Panc1 (cell line): ENCODE measurements at regions not wholly inside any gene's neighbourhood (a gene's known extent, or its start where the extent isn't known, plus 50 kb on each side); places are given as distances from the start of the nearest gene placed in this dataset.

ENCODE experiments used
- ATAC-seq: fragments of 200-7000 bp; cut with Tn5 transposase; 2 replicates; pipeline ENCODE4 v1.9.1; 2020; ENCODE audit warnings: mild to moderate bottlenecking, moderate library complexity
- BruUV-seq: library from RNA; stranded (reverse); fragments of 400-500 nt; replicated peaks from 2 replicates; lab custom pipeline; 2021; lab: Mats Ljungman, UMichigan
- CTCF ChIA-PET: fragments of 300-600 bp; sonication (Branson Sonifier 250); formaldehyde crosslinking; loops from one replicate; lab custom pipeline; 2022; ENCODE audit warnings: antibody characterized with exemption; lab: Charles Lee
- POLR2A ChIA-PET: fragments of 300-600 bp; sonication (Branson Sonifier 250); formaldehyde crosslinking; loops from one replicate; lab custom pipeline; 2022; ENCODE audit warnings: antibody characterized with exemption; lab: Charles Lee
- DNase-seq: peaks from one replicate; pipeline ENCODE4 v3.0.0-alpha.2; 2010; ENCODE audit warnings: low read depth, low spot score
- H3K27ac ChIP-seq: 2 replicates; pipeline ENCODE4 v1.5.1; 2011; ENCODE audit warnings: mild to moderate bottlenecking, low read length, inconsistent platforms
- H3K27me3 ChIP-seq: fragments of 200-500 bp; sonication (Bioruptor generic); 2 replicates; pipeline ENCODE4 v1.6.0; 2014; ENCODE audit warnings: low read length, inconsistent platforms; ENCODE audit not compliant: control insufficient read depth, insufficient read depth
- H3K36me3 ChIP-seq: fragments of 200-500 bp; sonication (Bioruptor generic); 2 replicates; pipeline ENCODE4 v1.5.1; 2014; ENCODE audit warnings: inconsistent platforms, mild to moderate bottlenecking, low read length, moderate library complexity; ENCODE audit not compliant: control insufficient read depth, insufficient read depth
- H3K4me1 ChIP-seq: 2 replicates; pipeline ENCODE4 v1.5.1; 2011; ENCODE audit warnings: inconsistent platforms, mild to moderate bottlenecking, low read length, moderate library complexity; ENCODE audit not compliant: control insufficient read depth, insufficient read depth
- H3K4me3 ChIP-seq, 2 experiments: 2 replicates each; pipeline ENCODE4 v1.5.1; 2011 to 2012; ENCODE audit warnings: low read depth in 2 of 2, low read length in 2 of 2, mild to moderate bottlenecking in 2 of 2, inconsistent platforms in 1 of 2, moderate library complexity in 1 of 2
- H3K9me3 ChIP-seq: fragments of 200-500 bp; sonication (Bioruptor generic); 2 replicates; pipeline ENCODE4 v1.5.1; 2014; ENCODE audit warnings: low read depth, mild to moderate bottlenecking, inconsistent platforms, low read length, moderate library complexity; ENCODE audit not compliant: control insufficient read depth, insufficient read depth
- POLR2AphosphoS5 ChIP-seq: IDR thresholded peaks from 2 replicates; pipeline ENCODE4 v1.6.1; 2012; ENCODE audit warnings: mild to moderate bottlenecking, low read depth, low read length, moderate library complexity
- SIN3A ChIP-seq: IDR thresholded peaks from 2 replicates; pipeline ENCODE4 v1.6.1; 2012; ENCODE audit warnings: low read depth, mild to moderate bottlenecking, low read length, moderate library complexity, borderline replicate concordance; ENCODE audit not compliant: insufficient read depth
- TCF7L2 ChIP-seq: IDR thresholded peaks from 2 replicates; pipeline ENCODE4 v1.6.1; 2011; ENCODE audit warnings: mild to moderate bottlenecking, low read depth, low read length, inconsistent platforms
- in situ Hi-C: cut with HindIII; loops from 2 replicates; pipeline ENCODE4 v1.10.0; 2016; ENCODE audit warnings: low sequenced_read_pairs, low pct_unique_long_range_greater_than_20kb
- intact Hi-C: fragments of 100-400 bp; cut with micrococcal nuclease; formaldehyde crosslinking; loops from one replicate; pipeline ENCODE4 v1.10.0; 2022; ENCODE audit not compliant: unreplicated experiment
- TF ChIP-seq, protein P1 (sequence below), 2 experiments: IDR thresholded peaks; 2 replicates each; pipeline ENCODE4 v1.6.1; 2011 to 2012; ENCODE audit warnings: low read depth in 2 of 2, control low read depth in 1 of 2, low read length in 1 of 2, mild to moderate bottlenecking in 1 of 2, moderate library complexity in 1 of 2; ENCODE audit not compliant: insufficient read depth in 1 of 2
- TF ChIP-seq, protein P2 (sequence below): fragments of 450-650 bp; IDR thresholded peaks from 2 replicates; pipeline ENCODE4 v1.5.1; 2017; ENCODE audit warnings: mild to moderate bottlenecking

DNA sequence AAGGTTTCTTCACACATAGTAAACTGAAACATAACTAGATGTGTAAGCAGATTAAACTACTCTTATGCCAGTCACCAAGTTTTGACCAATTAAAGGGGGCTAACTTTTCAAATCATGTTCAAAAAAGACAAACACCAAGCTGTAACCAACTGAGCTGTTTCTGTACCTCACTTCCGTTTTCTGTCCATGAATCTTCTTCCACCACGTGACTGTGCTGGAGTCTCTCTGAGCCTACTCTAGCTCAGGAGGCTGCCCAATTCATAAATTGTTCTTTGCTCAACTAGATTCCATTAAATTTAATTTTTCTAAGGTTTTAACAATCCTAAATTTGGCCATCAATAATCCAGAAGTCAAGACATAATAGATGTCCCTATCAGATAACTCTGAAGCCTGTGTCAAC, 229.4 kb downstream of the FNDC1 start:
- Histone ChIP-seq H3K36me3 (no peaks in the 10 kb centered on the region), H3K27me3 (peaks cover 3% of the 10 kb centered on the region; the same call in 1 of the 2 replicates), H3K4me3 (no peak overlapping the region), H3K27ac (no peak overlapping the region), H3K4me1 (no peaks in the 10 kb centered on the region), H3K9me3 (no peaks in the 10 kb centered on the region)
- TF ChIP-seq, protein P1, sequence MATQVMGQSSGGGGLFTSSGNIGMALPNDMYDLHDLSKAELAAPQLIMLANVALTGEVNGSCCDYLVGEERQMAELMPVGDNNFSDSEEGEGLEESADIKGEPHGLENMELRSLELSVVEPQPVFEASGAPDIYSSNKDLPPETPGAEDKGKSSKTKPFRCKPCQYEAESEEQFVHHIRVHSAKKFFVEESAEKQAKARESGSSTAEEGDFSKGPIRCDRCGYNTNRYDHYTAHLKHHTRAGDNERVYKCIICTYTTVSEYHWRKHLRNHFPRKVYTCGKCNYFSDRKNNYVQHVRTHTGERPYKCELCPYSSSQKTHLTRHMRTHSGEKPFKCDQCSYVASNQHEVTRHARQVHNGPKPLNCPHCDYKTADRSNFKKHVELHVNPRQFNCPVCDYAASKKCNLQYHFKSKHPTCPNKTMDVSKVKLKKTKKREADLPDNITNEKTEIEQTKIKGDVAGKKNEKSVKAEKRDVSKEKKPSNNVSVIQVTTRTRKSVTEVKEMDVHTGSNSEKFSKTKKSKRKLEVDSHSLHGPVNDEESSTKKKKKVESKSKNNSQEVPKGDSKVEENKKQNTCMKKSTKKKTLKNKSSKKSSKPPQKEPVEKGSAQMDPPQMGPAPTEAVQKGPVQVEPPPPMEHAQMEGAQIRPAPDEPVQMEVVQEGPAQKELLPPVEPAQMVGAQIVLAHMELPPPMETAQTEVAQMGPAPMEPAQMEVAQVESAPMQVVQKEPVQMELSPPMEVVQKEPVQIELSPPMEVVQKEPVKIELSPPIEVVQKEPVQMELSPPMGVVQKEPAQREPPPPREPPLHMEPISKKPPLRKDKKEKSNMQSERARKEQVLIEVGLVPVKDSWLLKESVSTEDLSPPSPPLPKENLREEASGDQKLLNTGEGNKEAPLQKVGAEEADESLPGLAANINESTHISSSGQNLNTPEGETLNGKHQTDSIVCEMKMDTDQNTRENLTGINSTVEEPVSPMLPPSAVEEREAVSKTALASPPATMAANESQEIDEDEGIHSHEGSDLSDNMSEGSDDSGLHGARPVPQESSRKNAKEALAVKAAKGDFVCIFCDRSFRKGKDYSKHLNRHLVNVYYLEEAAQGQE (IDR thresholded peaks at IDR 0.05; ENCODE audit: insufficient read depth in 1 of 2, low read depth in 2 of 2, low read length in 1 of 2), result no peak
- TF ChIP-seq SIN3A (no peak), POLR2AphosphoS5 (no peak), TCF7L2 (no peak)
- TF ChIP-seq, protein P2, sequence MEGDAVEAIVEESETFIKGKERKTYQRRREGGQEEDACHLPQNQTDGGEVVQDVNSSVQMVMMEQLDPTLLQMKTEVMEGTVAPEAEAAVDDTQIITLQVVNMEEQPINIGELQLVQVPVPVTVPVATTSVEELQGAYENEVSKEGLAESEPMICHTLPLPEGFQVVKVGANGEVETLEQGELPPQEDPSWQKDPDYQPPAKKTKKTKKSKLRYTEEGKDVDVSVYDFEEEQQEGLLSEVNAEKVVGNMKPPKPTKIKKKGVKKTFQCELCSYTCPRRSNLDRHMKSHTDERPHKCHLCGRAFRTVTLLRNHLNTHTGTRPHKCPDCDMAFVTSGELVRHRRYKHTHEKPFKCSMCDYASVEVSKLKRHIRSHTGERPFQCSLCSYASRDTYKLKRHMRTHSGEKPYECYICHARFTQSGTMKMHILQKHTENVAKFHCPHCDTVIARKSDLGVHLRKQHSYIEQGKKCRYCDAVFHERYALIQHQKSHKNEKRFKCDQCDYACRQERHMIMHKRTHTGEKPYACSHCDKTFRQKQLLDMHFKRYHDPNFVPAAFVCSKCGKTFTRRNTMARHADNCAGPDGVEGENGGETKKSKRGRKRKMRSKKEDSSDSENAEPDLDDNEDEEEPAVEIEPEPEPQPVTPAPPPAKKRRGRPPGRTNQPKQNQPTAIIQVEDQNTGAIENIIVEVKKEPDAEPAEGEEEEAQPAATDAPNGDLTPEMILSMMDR, result no peak
- DNase-seq (no peak), ATAC-seq (no peak)
- ChIA-PET POLR2A (no interaction called here), CTCF (no interaction called here)
- no TSS peak for BruUV-seq
- in situ Hi-C loops (no loop called here), intact Hi-C loops (no loop called here)

DNA sequence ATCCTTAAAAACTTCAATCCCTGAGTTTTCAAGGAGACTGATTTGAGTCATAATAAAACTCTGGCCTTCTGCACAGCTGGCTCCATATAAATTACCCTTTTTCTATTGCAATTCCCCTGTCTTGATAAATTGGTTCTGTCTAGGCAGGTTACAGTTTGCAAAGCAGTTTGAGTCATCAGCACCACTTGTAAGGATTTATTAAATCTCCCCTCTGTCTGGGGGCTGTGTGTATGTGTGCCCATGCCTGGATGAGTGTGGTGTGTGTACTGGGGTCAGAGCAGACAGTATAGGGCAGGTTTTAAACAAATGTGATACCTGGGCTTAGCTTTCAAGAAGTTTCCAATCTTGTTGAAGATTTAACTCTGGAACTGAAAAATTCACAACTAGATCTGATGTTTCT, 228.6 kb downstream of the FNDC1 start:
- no peak for TF ChIP-seq TCF7L2
- no peak for TF ChIP-seq SIN3A
- no peak for TF ChIP-seq POLR2AphosphoS5
- TF ChIP-seq, protein P2, result no peak
- CTCF ChIA-PET, result no interaction called here

More for the DNA sequence above, 228.6 kb downstream of the FNDC1 start:
- Histone ChIP-seq H3K27ac (no peak overlapping the region), H3K4me3 (no peak overlapping the region), H3K9me3 (no peaks in the 10 kb centered on the region), H3K4me1 (no peaks in the 10 kb centered on the region), H3K36me3 (no peaks in the 10 kb centered on the region), H3K27me3 (peaks cover 3% of the 10 kb centered on the region; the same call in 1 of the 2 replicates)
- intact Hi-C loops (no loop called here), in situ Hi-C loops (no loop called here)
- no peak for DNase-seq
- no TSS peak for BruUV-seq
- POLR2A ChIA-PET, result no interaction called here
- no peak for ATAC-seq
